ENCODE measurements at regions not wholly inside any gene's neighbourhood (a gene's known extent, or its start where the extent isn't known, plus 50 kb on each side); places are given as distances from the start of the nearest gene placed in this dataset.

DNA sequence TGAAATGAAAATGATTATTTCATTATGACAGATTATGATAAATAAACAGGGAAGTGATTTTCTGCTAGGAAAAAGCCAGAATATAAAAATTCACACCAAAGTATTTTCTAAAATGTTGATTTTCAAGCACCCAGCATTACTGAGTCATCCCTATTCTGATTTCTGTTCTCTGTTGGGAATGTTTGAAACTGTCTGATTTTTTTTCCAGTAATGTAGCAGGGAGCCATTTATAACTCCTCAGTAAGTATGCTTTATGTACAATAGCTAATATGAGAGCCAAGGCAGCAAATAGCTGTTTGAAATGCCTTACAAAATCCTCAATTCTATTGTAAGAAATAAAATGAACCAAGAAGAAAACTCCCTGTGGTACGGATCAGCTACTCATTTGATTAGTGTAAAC, 471.7 kb upstream of the TYRP1 start:
- TF ChIP-seq ZNF274 (IDR thresholded peaks at IDR 0.05; ENCODE audit: low read depth, low read length) = no peak
- no peak for TF ChIP-seq YY1 (IDR thresholded peaks at IDR 0.05; ENCODE audit: insufficient read depth, insufficient read length)
- TF ChIP-seq SUZ12 (IDR thresholded peaks at IDR 0.05; ENCODE audit: extremely low read depth, insufficient read depth, insufficient read length) = no peak
